Skin epidermis (tissue), 12 donors: ENCODE measurements at regions not wholly inside any gene's neighbourhood (a gene's known extent, or its start where the extent isn't known, plus 50 kb on each side); places are given as distances from the start of the nearest gene placed in this dataset.
"Not testable (repeated sequence)": the region's sequence is repeated elsewhere in the genome, so short reads cannot be mapped to it uniquely, and the experiment has no call there.

Experiments
- H3K27ac ChIP-seq, 21 experiments: fragments of 200-600 bp; sonication (generic) in 11 of 21; one replicate each; pipeline ENCODE4 v1.5.0; 2020; ENCODE audit warnings: mild to moderate bottlenecking in 3 of 21, inconsistent platforms in 2 of 21, moderate library complexity in 2 of 21
- H3K4me3 ChIP-seq, 7 experiments: fragments of 200-600 bp; sonication (generic) in 2 of 7; one replicate each; pipeline ENCODE4 v1.5.0; 2020; ENCODE audit warnings: inconsistent platforms in 2 of 7, mild to moderate bottlenecking in 2 of 7, moderate library complexity in 1 of 7

DNA sequence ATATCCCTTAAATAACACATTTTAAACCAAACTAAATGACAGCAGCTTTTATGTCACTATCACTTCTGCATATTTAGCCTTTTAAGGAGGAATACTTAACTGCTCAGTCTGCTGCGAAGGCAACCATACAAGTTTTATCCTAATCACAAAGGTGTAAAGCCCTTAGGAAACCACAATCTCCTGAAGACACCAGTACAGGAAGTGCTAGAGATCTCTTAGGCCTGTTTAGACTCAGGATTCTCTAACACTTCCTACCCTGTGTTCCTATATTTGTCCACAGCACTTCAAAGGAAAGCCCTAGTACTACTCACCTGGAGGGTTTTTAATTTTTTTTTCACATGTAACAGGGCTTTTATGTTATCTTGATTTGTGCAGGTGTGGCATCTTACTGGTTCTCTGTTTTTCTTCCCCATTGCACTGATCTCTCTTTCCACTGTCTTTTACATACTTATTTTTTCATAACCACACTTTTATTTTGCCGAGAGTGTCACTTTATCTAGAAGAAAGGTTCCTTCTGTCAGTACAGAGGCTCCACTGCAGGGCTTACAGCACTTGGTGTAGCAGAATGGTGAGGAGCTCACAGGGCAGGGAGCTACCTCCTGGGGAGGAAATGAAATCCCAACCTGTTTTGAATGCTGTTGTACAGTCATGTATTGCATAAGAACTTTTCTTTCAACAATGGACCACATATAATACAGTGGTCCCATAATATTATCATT, 1060.6 kb upstream of the ACO1 start:
- Histone ChIP-seq H3K27ac (peak overlapping the region in 3 of 21 experiments; percentile 37 to 62 (median 51)), H3K4me3 (no peak overlapping the region)

DNA sequence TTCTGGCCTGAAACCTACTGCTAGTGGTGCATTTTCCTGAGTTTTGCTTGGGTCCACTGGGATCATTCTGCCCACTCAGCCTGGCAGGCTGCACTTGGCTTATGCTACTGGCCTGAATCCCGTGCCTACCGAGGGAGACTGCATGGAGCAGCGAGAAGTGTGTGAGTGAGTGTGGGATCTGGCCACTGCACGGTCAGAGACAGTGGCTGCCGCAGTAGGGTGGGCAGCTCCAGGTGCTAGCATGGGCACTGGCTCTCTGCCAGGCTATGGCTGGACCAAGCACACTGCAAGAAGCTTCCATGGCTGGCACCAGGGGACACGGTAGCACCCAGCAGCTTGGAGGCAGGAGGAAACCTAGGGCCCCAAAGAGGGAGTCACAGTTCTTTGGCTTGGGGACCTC, 1058.7 kb upstream of the ACO1 start:
- Histone ChIP-seq H3K4me3 (no peak overlapping the region), H3K27ac (no peak overlapping the region)

DNA sequence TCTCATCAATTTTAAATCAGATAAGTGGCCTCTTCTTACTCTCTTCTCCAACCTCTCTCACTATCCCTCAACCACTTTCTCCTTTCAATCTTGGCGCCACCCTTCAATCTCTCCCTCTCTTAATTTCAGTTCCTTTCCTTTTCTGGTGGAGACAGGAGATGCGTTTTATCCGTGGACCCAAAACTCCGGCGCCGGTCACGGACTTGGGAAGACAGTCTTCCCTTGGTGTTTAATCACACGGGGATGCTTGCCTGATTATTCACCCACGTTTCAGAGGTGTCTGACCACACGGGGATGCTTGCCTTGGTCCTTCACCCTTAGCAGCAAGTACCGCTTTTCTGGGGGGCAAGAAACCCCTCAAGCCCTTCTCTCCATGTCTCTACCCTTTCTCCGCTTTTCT, 1057.6 kb upstream of the ACO1 start:
- not testable (repeated sequence) for H3K27ac ChIP-seq, H3K4me3 ChIP-seq

DNA sequence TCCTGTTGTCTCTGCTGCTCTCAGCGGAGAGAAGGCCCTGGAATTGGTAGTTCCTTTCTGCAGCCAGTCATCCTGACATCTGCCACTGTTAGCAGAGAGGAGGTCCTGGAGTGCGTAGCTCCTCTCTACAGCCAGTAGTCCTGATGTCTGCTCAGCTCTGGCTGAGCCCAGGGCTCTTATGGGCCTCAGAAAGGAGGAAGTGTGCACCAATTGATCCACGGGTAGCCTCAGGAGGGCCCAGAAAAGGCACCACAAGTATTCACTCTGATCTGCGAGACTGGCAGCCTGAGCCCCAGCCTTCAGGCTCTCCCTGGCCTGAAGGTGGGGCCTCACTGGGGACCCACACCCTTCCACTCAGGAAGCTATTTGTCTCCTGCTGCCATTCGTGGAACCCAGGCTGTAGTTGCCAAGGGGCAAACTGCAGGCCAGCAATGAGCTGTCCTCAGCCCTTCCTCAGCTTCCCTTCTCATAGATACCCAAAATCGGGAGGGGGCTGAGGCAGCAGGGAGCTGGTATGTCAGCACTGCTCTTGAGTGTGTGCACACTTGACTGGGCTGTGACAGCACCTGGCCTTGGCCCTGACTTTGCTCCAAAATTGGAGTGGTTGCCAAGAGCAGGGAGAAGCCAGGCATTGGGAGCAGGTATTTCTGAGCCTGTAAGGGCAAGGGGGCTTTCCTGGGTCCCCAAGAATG, 1049.5 kb upstream of the ACO1 start:
- peak overlapping the region in 7 of 21 experiments; percentile 10 to 77 (median 62) for H3K27ac ChIP-seq
- no peak overlapping the region for H3K4me3 ChIP-seq

DNA sequence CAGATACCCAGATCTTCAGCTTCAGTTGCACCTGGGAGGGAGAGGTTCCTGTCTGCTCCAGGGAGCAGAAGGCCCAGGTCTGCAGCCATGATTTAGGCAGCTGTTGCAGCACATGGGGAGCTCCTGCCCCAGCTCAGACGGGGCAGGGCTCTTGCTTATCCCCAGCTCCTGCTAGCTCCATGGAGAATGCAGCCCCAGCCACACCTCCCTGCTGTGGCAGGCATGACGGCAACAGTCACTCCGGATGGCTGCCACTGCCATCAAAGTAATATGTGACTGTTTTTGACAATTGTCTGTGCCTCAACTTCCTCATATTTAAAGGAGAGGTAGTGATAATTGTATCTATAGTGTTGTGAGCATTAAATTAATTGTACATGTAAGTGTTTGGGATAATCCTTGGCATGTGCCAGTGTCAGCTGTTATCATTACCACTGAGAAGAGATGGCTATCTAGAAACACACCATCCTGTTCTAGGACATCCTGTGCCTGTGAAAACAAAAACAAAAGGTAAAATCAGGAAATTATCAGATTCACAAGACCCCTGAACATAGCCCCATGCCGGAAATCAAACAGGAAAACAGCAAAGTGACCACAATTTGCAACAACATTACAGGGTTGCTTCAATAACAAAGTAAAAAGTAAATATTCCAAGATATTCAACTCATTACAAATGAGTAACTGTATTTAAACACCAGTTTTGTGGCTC, 1048.8 kb upstream of the ACO1 start:
- Histone ChIP-seq H3K4me3 (no peak overlapping the region), H3K27ac (peak overlapping the region in 9 of 21 experiments; percentile 10 to 77 (median 56))

DNA sequence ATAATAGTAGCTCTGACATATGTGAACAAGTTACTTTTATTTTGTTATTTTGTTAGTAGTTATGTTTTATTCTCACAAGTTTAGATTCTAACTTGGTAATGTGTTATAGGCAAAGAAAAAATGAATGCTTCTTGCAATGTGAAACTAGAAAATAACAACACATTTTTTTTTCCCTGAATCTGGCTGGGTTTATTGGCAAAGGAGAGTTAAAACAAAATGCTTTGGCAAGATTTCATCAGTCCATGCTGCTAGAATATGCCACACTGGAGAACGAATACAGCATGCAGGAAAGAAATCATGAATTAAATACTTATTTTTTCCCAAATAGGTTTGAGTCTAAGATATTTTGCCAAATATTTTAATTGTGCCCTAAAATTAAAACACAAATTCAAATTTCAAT, 1048.1 kb upstream of the ACO1 start:
- Histone ChIP-seq H3K27ac (peak overlapping the region in 8 of 21 experiments; percentile 22 to 71 (median 47)), H3K4me3 (no peak overlapping the region)

DNA sequence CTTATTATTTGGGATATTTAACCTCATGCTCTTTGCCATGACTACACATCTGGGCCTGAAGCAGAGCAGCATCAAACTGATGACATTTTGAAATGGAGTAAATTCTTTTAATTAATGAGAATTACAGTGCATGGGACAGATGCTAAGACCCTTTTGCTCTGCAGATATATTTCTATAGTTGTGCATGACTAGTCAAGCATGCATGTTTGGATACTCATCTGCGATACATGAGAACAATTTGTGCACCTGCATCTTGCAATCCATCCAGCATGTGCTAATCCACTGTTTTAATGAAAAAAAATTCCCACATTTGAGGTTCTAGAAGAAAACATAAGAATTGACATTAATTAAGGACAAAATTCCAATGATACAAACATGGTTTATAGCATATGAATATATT, 1047.6 kb upstream of the ACO1 start:
- no peak overlapping the region for H3K4me3 ChIP-seq
- H3K27ac ChIP-seq, result peak overlapping the region in 4 of 21 experiments; percentile 56 to 71 (median 66)

DNA sequence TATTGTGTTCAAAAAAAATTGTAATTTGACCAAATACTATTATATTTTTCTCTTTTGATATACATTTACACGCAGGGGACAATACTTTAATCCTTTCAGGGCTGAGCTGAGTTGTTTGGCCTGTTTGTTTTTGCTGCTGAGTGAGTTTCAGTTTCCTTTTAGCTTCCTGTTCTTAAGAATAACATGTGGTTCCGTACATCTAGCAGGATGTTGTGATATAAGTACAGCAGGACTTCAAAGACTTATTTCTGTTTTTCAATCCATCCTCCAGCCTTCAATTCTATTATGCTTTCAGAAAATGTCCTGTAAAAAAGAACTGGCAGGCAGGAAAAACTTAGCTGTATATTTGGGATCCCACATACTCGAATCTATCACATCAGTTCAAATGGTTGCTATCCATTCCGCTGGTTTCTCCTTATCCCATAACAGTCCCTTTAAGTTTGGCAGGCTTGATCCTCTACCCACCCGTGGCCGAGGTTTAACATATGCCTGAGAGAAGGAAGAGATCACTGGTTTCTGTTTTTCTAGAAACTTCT, 1037.3 kb upstream of the ACO1 start:
- peak overlapping the region in 1 of 7 experiments; percentile 15 for H3K4me3 ChIP-seq

DNA sequence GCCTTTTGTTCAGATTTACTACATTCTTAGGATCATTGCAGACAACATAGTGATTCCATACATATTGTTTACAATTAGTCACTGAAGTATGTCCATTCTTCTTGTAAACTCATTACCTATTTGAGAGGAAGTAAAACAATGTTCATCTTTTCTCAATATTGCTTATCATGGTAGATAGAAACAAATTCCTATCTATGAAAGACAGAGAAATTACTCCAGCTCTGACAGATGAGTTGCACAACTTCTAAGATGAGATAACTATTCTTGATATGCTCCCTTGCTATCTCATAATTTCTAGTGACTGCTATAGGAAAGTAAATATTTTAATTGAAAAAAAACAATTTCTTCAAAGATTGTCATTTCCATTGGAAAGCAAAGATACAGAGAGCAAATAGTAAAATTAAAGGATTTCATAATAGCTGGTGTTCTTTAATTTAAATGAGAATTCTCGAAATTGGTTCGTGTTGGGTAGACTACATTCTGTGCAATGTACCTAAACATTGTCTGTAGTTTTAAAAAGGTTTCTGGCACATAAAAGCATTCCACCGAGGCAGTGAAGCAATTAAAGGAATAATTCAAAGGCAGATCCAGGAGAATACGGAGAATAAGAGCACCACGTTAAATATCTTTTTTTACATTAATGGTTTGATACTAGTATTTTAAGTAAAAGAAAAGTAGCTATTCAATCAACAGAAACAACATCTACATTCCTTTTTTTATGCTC, 1029.1 kb upstream of the ACO1 start:
- Histone ChIP-seq H3K4me3 (no peak overlapping the region), H3K27ac (no peak overlapping the region)

More for the DNA sequence above, 1037.3 kb upstream of the ACO1 start:
- H3K27ac ChIP-seq, result peak overlapping the region in 18 of 21 experiments; percentile 5 to 87 (median 67)

DNA sequence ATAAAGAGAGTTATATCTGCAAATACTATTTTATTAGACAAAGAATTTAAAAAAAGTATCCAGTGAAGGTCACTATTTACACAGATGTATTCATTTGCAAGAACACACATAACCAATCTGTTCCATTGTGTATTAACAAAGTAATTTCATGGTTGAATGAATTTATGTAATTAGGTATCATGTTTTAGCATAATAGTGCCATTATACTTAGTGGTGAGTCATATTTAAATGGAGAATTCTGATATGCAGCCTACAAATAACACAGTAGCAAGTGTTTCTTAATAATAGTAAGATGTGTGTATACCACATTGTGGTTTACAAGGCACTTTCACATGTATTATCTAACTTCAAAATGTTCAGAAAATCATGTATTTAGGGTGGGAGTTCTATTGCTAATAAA, 1028.5 kb upstream of the ACO1 start:
- Histone ChIP-seq H3K4me3 (no peak overlapping the region), H3K27ac (no peak overlapping the region)

DNA sequence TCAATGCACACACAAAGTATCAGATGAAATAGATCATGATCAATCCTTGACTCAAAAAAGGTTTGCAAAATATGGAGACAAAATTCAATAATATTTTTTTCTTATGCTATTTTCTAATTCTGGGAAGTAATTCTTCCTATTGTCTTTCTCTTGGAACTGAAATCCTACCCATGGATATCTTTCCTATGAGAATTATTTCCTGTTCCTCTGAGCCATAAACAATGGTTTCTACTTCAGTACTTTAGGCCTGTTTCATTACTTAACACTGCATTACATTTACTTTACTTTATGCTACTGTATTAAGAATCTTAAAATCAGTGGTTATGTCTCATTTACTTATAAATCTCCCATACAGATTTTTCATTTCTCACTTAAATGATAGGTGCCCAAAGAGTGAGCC, 1025.4 kb upstream of the ACO1 start:
- H3K27ac ChIP-seq, result no peak overlapping the region
- H3K4me3 ChIP-seq, result no peak overlapping the region

DNA sequence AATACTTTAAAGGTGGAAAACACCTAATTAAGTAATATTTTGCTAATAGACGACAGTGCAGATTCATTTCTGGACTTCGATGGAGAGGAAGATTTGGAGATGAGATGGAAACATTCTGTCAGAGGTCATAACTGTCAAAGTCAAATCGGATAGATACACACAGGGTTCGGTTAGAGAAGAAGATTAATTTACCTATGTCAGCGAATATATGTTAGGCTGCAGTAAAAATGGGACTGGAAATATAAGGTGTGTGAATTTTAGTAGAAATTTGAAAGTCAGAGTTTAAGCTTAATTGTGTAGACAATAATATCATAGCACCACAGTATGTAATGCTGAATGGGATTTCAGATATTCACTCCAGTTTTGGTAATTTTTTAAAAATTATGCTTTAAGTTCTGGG, 1020.3 kb upstream of the ACO1 start:
- Histone ChIP-seq H3K4me3 (no peak overlapping the region), H3K27ac (no peak overlapping the region)

DNA sequence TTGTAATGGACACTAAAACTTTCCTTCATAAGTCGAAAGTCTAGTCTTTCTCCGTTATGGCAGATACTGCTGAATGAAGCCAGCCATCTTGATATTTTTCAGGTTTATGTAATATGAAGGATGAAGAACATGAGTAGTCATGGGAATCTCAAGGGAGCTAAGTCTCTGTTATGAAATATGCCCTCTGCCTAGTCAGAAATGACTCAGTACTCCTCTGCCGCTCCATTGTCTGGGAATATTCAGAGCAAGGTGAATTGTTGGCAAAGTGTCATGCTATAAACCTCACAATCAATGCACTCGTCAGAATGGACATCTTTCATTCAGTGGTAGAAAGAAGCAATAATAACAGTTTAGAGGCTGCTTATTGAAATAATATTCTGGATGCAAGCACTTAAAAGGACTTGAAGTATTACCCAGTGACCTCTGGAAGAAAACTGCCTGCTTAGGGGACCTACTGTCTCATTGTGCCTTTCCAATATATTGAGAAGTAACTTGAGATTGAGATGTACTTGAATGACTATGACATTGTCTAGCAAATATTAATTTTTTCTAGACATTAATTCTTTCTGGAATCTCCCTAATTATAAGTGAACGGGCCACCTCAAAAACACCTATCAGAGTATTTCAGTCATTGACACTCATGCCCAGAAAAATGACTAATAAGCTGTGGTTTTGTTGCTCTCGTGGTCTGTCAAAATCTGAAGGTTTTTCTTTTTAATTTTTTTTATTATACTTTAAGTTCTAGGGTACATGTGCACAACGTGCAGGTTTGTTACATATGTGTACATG, 1011.5 kb upstream of the ACO1 start:
- Histone ChIP-seq H3K4me3 (no peak overlapping the region), H3K27ac (no peak overlapping the region)

DNA sequence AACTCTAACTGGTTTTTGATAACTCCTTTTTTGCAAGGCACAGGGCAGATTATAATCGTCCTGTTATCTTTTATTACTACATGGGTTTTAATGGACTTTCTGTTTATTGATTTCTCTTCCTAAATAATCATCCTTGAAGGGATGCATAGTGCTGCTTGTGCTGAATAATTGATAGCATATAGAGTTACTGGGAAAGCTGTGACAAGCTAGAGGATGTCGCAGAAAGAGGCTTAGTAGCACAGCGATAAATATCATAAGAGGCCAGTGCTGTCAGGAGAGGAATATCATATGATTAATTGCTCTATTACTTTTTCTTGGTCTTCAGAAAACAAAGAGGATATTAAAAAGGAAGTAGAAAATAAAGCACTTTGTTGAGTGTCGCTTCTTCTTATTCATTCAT, 1007.1 kb upstream of the ACO1 start:
- Histone ChIP-seq H3K27ac (no peak overlapping the region), H3K4me3 (no peak overlapping the region)

DNA sequence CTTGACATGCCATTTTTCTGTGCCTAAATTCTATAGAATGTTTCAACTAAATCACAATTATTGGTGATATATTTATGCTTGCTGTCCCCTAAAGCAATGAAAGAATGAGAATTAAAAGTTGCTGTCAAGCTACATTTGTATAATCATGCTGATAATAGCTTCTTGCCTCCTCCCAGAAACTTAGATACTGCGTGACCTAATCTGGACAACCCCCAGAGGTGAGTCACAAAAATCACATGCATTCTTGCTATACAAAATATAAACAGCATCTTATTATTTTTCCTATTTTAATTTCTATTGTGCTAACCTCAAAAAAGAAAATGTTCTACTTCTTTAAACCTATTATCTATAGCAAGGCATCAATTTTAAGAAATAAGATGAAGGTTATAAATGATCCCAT, 995.8 kb upstream of the ACO1 start:
- no peak overlapping the region for H3K27ac ChIP-seq
- no peak overlapping the region for H3K4me3 ChIP-seq

DNA sequence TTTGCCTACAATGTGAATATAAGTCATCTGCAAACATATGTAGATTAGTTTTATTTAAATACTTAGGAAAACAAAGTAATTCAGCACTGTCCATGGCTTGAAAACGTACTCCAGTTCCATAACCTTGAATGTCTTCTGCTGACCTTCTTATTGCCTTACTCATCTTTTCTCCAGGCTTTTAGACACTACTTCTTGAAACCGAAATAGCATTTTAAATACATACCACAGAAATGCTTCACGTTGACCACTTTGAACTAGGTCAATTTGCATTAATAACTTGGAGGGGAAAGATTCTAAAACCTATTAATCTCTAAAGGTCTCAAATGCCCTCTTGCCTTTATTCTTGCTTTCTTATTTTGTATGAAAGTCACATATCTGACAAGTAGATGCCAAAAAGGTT, 995.4 kb upstream of the ACO1 start:
- Histone ChIP-seq H3K27ac (no peak overlapping the region), H3K4me3 (no peak overlapping the region)

DNA sequence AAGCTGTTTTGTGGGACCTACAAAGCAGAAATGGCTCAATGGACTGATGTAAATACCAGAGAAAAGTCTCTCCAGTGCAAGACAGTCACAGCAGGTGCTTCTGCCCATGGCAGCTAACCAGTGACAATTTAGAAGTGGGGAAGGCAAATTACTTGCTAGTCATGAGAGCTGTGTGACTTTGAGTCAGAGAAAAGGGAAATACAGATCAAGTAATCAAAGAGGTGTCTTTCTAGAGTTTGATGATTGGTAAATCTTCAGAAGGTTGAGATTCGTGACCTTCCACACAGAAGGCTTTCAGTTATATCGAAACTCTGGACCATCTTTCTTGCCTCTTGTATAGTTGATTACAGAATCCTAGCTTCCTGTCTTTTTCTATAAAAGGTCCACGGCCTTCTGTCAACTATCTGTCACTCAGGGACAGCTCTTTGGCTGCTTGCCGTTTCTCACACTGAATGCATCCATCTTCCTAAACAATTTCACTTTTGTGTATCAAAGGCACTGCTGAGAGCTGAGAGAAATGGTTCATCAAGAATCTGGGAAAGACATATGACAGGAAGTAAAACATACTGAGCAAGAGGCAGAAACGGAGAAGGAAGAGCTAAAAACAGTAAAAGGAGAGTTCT, 993.9 kb upstream of the ACO1 start:
- H3K4me3 ChIP-seq, result no peak overlapping the region
- H3K27ac ChIP-seq, result no peak overlapping the region

DNA sequence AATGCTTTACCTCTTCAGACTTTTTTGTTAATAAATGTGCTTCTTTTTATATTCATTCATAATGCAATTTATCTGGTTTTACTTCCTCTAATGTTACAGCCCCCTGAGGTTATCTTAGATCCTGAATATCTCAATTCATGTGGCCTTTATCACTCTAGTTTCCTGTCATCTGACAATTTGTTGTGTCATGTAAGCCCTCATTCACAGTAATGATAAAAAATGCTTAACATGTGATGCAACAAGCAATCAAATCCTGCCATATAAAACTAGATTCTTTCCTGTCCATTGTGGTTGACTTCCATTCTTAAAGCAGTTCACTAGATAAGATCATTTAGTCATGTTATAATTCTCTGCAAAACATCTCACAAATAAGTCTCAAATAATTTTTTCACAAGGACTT, 991.2 kb upstream of the ACO1 start:
- Histone ChIP-seq H3K4me3 (no peak overlapping the region), H3K27ac (no peak overlapping the region)

DNA sequence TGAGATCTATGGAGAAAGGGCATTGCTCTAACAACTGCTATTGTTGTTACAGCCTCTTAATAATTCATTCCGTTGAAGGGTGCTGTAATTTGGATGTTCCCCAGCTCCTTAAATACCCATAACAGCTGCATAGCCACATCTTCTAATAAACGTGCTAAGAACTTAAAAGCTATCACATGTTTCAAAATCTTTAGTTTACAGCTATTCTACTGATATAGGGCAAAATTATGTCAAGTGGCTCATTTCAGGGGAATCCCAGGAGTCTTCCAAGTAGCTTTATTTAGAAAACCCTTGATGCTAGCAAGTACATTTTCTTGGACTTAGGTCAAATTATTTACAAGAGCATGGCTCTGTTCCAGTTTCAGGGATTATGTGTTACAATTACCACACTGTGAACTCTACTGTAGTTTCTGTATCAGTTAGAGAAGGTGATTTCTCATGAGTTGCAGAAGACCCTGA, 990.4 kb upstream of the ACO1 start:
- Histone ChIP-seq H3K27ac (no peak overlapping the region), H3K4me3 (no peak overlapping the region)
